Thymus (tissue), 11 donors: ENCODE measurements at regions not wholly inside any gene's neighbourhood (a gene's known extent, or its start where the extent isn't known, plus 50 kb on each side); places are given as distances from the start of the nearest gene placed in this dataset.

Source experiments
- DNase-seq, 9 donors: peaks; one replicate each; pipeline ENCODE4 v3.0.0-alpha.2; 2013; ENCODE audit warnings: low spot score in 9 of 9, low read depth in 6 of 9, missing footprints in 1 of 9
- H3K27ac ChIP-seq, 2 donors: one replicate each; pipeline ENCODE4 v1.5.1; 2013; ENCODE audit warnings: control low read depth in 1 of 2, low read depth in 1 of 2, low read length in 1 of 2, mild to moderate bottlenecking in 1 of 2, moderate library complexity in 1 of 2
- H3K27me3 ChIP-seq, 2 donors: one replicate each; pipeline ENCODE4 v1.5.1; 2013; ENCODE audit warnings: low read length in 1 of 2; ENCODE audit not compliant: control insufficient read depth in 2 of 2, insufficient read depth in 1 of 2
- H3K36me3 ChIP-seq, 2 donors: one replicate each; pipeline ENCODE4 v1.5.1; 2013; ENCODE audit warnings: low read length in 1 of 2, mild to moderate bottlenecking in 1 of 2, moderate library complexity in 1 of 2; ENCODE audit not compliant: control insufficient read depth in 2 of 2, insufficient read depth in 2 of 2
- H3K4me1 ChIP-seq, 2 donors: one replicate each; pipeline ENCODE4 v1.5.1; 2013; ENCODE audit warnings: low read length in 2 of 2; ENCODE audit not compliant: control insufficient read depth in 2 of 2, insufficient read depth in 2 of 2
- H3K4me3 ChIP-seq, 2 donors: one replicate each; pipeline ENCODE4 v1.5.1; 2013; ENCODE audit warnings: low read length in 2 of 2, control low read depth in 1 of 2, mild to moderate bottlenecking in 1 of 2
- H3K9me3 ChIP-seq, 2 donors: one replicate each; pipeline ENCODE4 v1.5.1; 2013; ENCODE audit warnings: low read length in 1 of 2, mild to moderate bottlenecking in 1 of 2; ENCODE audit not compliant: control insufficient read depth in 2 of 2, insufficient read depth in 1 of 2
- WGBS: extraction: QIAGEN DNeasy Blood & Tissue Kit; methylation state at CpG from one replicate; pipeline ENCODE4 v1.1.7; 2013; 5-methylcytosine and 5-hydroxymethylcytosine counted together
- donor health status: healthy.

DNA sequence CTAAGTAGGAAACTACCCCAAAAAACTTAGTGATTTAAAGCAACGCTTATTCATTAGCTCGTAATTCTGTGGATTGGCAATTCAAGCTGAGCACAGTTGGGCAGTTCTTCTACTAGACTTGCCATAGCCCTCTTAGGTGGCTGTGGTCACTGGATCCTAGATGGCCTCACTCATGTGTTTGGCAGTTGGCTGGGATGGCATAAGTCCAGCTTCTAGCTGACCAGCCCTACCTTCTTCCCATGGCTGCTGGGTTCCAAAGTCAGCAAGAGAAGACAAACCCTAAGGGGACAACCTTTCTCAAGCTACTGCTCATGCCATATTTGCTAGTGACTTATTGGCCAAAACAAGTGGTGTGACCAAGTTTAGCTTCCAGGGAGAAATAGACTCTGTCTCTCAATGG lies 95.3 kb downstream of the COPS8 start:
- WGBS = 98% methylated on average over 2 of the region's 2 CpGs
- no peaks in the 10 kb centered on the region for H3K36me3 ChIP-seq
- H3K9me3 ChIP-seq = no peaks in the 10 kb centered on the region
- no peak overlapping the region for H3K4me3 ChIP-seq
- no peak overlapping the region for H3K27ac ChIP-seq
- H3K27me3 ChIP-seq = peaks cover 0 to 3% of the 10 kb centered on the region in 2 donors
- DNase-seq = no peak
- no peaks in the 10 kb centered on the region for H3K4me1 ChIP-seq

GRCh38 chr2:237181844-237182243 lies 96.2 kb downstream of the COPS8 start:
- DNase-seq = no peak
- Histone ChIP-seq H3K4me3 (no peak overlapping the region), H3K4me1 (no peaks in the 10 kb centered on the region), H3K36me3 (no peaks in the 10 kb centered on the region), H3K27me3 (peaks cover 0 to 3% of the 10 kb centered on the region in 2 donors), H3K27ac (no peak overlapping the region), H3K9me3 (no peaks in the 10 kb centered on the region)
- 74% methylated on average over 4 of the region's 4 CpGs for WGBS

GRCh38 chr2:237182422-237183123 lies 96.9 kb downstream of the COPS8 start:
- 96% methylated on average over 15 of the region's 15 CpGs for WGBS
- Histone ChIP-seq H3K9me3 (no peaks in the 10 kb centered on the region), H3K36me3 (no peaks in the 10 kb centered on the region), H3K27me3 (peaks cover 0 to 3% of the 10 kb centered on the region in 2 donors), H3K27ac (no peak overlapping the region), H3K4me1 (no peaks in the 10 kb centered on the region), H3K4me3 (no peak overlapping the region)
- DNase-seq = no peak

DNA sequence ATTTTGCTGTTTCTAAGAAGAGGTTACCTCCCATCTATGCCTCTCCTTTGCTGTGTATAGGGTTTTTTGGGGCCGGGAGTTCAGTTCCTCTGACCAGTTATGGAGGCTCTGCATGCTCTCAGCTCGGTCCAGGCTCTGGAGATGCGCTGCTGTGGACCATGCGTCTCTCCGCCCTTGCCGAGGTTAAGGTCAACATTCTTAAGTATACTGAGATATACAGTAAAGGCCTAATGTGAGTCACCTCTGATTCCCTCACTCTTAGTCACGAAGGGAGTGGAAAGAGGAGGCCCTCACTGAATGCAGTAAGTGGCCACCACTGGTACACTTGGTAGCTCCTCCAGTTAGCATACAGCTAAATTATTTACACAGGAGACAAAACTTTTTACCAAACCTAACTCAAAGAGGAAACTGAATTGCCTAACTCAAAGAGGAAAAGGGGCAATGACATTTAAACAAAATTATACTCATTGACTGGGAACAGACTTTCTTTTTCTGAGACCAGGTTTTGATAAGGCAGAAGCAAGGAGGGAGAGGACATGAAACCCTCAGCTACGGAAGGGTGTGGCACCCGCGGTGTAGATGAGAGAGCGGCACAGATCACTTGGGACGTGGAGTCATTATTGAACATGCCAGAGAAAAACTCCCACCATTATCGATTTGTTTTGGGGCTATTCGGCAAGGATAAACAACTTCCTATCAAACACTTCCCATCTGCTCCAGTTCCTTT lies 98.7 kb downstream of the COPS8 start:
- no peaks in the 10 kb centered on the region for H3K4me1 ChIP-seq
- no peaks in the 10 kb centered on the region for H3K36me3 ChIP-seq
- H3K4me3 ChIP-seq = no peak overlapping the region
- H3K27ac ChIP-seq = no peak overlapping the region
- no peaks in the 10 kb centered on the region for H3K9me3 ChIP-seq
- no peak for DNase-seq
- H3K27me3 ChIP-seq = peaks cover 0 to 3% of the 10 kb centered on the region in 2 donors
- whole genome bisulfite sequencing = 93% methylated on average over 14 of the region's 14 CpGs

GRCh38 chr2:237184919-237185552 lies 99.3 kb downstream of the COPS8 start:
- 84% methylated on average over 9 of the region's 9 CpGs for WGBS
- Histone ChIP-seq H3K27ac (no peak overlapping the region), H3K36me3 (no peaks in the 10 kb centered on the region), H3K9me3 (no peaks in the 10 kb centered on the region), H3K27me3 (peaks cover 0 to 3% of the 10 kb centered on the region in 2 donors), H3K4me1 (no peaks in the 10 kb centered on the region), H3K4me3 (no peak overlapping the region)
- no peak for DNase-seq

DNA sequence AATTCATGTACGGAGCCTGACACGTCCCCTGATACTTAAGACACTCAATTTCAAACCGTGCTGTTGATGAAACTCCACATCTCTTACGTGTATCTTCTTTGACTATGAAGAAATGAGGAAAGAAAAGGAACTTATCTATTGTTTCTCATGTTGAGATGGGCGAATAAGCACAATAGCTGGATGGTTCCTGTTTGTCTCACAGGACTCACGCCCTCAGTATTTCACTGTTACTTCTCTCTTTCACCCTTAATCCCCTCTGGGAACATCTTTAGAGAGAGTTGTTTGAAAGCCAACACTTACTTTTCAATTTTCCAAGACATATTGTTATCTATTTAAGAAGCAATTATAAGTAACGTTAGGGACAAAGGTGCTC lies 99.8 kb downstream of the COPS8 start:
- no peaks in the 10 kb centered on the region for H3K9me3 ChIP-seq
- no peak for DNase-seq
- H3K27me3 ChIP-seq = peaks cover 0 to 3% of the 10 kb centered on the region in 2 donors
- no peaks in the 10 kb centered on the region for H3K36me3 ChIP-seq
- WGBS = 68% methylated on average over 7 of the region's 7 CpGs
- no peaks in the 10 kb centered on the region for H3K4me1 ChIP-seq
- H3K4me3 ChIP-seq = no peak overlapping the region
- no peak overlapping the region for H3K27ac ChIP-seq

DNA sequence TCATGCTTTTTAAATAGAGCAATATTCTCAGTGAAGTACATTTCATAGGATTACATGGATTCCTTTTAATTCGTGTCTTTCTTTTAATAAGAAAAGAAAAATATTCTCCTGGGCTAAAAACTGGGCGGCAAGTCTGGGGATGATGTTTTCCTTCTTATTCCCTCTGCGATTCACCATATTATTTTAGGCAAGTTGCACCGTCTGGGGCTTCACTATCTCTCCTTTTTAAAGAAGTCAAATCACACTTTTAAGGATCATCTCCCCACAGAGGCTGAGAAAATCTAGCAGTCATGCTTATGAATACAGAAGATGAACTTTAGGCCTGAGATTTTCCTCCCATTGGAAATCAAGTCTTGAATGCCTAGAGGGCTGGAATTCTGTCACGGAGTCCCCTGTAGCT lies 104.1 kb downstream of the COPS8 start:
- Histone ChIP-seq H3K36me3 (no peaks in the 10 kb centered on the region), H3K4me3 (no peak overlapping the region), H3K4me1 (no peaks in the 10 kb centered on the region), H3K27ac (no peak overlapping the region), H3K9me3 (no peaks in the 10 kb centered on the region), H3K27me3 (no peaks in the 10 kb centered on the region)
- WGBS = 97% methylated on average over 5 of the region's 5 CpGs
- DNase-seq = no peak

- WGBS = 90% methylated on average over 7 of the region's 7 CpGs
- H3K9me3 ChIP-seq = no peaks in the 10 kb centered on the region
- H3K4me3 ChIP-seq = no peak overlapping the region
- DNase-seq = no peak
- no peak overlapping the region for H3K27ac ChIP-seq
- no peaks in the 10 kb centered on the region for H3K36me3 ChIP-seq
- no peaks in the 10 kb centered on the region for H3K27me3 ChIP-seq
- no peaks in the 10 kb centered on the region for H3K4me1 ChIP-seq
Observed at GRCh38 chr2:237190966-237191713, 105.5 kb downstream of the COPS8 start.

DNA sequence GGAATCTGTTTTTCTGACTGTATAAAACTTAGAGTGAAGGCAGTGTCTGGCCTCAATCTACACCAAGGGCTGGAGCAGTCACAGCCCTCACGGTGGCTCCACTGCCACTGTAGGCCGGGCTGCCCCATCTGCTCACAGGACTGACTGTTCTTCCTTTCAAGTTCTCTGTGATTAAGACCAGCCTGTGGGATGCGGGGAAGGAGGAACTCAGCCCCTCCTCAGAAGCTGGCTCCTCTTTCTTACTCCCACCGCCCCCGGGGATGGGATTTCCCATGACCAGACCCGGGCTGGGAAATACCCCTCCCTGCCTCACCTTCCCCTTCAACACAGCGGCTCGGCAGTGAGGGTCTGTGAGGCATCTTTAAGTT lies 106.0 kb downstream of the COPS8 start:
- WGBS = 86% methylated on average over 8 of the region's 8 CpGs
- H3K4me1 ChIP-seq = no peaks in the 10 kb centered on the region
- DNase-seq = no peak

More for the DNA sequence above, 106.0 kb downstream of the COPS8 start:
- Histone ChIP-seq H3K36me3 (no peaks in the 10 kb centered on the region), H3K4me3 (no peak overlapping the region), H3K27me3 (no peaks in the 10 kb centered on the region), H3K27ac (no peak overlapping the region), H3K9me3 (no peaks in the 10 kb centered on the region)
